HG03175 (cell line): ENCODE measurements at regions not wholly inside any gene's neighbourhood (a gene's known extent, or its start where the extent isn't known, plus 50 kb on each side); places are given as distances from the start of the nearest gene placed in this dataset.
A peak's percentile ranks its signal among the peaks of the same experiment; 100 is the strongest.

Experiments
- ATAC-seq: cut with Tn5 transposase; IDR thresholded peaks from one replicate; pipeline ENCODE4 v1.9.1; 2021; ENCODE audit warnings: mild to moderate bottlenecking, moderate library complexity; ENCODE audit not compliant: unreplicated experiment

DNA sequence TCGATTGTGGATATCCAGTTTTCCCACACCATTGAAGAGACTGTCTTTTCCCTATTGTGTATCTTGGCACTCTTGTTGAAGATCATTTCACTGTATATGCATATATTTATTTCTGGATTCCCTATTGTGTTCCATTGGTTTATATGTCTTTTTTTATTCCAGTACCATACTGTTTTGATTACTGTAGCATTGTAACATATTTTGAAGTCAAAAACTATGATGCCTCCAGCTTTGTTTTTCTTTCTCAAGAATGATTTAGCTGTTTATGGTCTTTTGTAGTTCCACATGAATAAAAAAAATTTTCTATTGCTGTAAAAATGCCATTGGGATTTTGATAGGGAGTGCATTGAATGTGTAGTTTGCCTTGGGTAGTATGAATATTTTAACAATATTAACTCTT lies 128.1 kb upstream of the SLC38A2 start:
- no peak for ATAC-seq

DNA sequence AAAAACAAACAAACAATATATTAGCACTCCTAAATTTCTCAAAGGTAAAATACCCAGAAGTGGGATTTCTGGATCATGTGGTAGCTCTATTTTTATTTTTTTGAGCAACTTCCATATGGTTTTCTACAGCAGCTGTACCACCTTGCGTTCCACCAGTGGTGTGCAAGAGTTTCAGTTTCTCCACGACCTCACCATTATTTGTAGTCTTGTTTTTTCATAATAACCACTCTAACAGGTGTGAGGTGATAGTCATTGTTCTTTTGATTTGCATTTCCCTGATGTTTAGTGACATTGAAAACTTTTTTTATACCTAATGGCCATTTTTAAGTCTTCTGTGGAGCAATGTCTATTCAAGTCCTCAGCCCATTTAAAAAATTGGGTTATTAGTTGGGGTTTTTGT lies 127.3 kb upstream of the SLC38A2 start:
- ATAC-seq, result no peak

DNA sequence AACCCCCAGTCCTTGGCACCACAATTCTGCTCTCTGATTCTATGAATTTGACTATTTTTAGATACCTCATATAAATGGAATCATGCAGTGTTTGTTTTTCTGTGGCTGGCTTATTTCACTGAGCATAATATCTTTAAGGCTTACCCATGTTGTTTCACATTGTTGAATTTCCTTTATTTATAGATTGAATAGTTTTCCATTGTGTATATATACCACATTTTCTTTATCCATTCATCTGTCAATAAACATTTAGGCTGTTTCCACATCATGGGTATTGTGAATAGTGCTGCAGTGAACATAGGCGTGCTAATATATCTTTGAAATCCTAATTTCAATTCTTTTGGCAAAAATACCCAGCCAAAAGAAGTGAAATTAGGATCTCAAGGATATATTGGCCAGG lies 126.7 kb upstream of the SLC38A2 start:
- no peak for ATAC-seq

DNA sequence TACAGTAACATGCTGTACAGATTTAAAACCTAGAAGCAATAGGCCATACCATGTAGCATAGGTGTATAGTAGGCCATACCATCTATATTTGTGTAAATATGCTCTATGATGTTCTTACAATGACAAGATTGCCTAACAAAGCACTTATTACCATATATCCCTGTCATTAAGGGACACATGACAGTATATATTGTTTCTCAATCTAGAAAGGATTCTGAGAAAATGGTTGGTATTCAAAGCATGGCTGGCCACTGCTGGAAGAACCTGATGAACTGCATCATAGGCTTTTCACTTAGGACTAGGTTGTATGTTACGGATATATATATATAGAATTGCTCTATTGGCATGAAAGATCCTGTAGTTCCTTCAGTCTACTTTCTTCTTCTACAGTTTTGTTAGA lies 125.2 kb upstream of the SLC38A2 start:
- ATAC-seq, result no peak

DNA sequence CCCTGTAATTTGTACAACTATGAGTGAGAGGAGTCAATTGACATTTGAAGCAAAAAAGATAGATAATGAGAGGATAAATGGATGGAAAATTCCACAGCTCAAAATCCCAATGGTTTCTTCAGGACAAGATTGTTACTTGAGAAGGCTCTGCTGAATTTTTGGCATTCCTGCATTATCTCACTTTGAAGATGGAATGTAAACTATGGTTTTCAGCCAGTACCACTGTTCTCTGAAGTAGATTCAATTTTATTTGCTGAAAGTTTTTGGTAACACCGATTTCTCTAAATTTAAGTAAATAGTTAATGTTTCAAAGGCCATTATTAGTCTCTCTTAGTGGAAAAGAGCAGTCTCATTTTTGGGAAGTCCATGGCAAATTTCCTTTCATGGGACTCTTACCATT lies 121.9 kb upstream of the SLC38A2 start:
- ATAC-seq, result no peak

DNA sequence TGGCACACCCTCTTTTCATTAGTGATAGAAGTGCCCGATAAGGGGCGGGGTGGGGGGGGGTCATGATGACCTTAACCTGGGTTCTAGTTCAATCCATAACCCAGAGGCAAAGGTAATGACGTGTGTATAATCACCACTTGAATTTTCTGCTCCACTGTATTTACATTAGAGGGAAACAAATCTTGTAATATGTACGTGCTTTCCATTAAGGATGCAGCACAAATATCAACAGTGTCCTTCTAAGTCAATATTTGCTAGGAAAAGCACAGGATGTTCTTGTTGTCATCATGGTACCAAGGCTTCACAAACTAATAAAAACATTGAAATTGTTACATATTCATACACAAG lies 121.2 kb upstream of the SLC38A2 start:
- ATAC-seq, result no peak

DNA sequence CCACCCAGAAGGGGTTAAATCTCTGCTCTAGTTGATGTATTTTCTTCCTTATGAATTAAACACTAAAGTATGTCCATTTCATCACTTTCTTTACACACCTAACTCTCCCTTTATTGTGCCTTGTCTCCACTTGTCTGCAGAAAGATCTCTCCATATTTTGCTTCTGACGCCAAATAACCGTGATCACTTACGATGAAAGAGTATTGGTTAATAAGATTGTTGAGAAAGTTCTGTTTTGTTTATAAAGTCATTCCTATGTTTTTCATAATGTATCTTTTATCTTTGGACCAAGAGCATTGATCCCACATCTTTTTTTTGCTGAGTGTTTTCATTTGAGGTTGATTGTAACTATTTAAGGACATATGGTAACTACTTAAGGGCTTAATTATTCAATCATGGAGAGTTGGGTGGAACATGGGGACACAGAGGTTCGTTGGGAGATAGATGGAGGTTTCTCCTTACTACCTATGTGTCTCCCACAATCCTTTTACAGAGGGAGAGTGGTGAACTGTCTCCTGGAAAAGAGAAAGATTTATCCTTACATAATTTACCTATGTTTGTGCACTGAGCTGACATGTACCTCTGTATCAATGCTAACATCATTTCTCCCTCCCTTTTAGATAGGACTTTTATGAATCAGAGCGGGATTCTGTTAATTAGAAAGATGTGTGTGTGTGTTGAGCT lies 120.7 kb upstream of the SLC38A2 start:
- ATAC-seq, result no peak

DNA sequence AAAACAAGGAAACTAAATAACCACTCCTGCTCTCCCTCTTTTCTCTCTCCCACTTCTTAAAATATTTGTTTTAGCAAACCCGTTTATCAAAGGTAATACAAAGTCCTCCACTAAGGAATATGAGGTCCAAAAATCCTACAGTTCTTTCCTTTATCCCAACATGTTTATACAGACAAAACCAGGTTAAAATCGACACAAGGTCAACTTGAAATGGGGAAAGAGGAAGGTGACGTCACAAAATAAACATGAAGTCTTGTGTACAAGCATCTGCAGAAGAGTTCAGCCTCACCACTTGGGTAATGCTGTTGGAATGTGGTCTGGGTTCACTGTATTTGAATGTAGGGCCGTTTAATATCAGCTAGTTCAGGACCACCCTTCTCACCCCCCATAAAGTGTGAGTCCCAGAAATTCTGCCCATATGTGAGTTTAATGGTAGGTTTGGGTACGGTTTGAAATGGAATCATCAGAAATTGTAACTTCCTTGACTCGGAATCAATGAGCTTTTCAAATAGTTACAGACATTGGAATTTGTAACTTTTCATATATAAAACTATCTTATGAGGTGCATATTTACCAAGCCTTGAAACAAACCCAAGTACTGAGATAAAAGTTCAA lies 120.0 kb upstream of the SLC38A2 start:
- ATAC-seq, result no peak

DNA sequence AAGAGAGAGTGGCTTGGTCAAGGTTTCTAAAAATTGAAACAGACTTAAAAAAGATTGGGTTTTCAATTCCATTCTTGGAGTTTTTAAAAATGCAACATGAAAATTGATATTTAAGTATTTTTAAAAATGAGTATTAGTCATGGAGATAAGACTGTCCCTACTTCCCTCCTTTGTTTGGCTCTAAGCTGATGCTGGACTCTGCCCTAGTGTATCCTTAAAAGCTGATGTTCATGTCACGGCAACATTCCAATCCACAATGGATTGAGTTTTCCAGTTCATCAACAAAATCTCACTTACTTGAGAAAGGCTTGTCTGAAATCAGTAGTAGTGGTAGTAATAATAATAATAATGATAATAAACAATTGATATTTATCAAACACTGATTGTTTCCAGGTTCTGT lies 119.0 kb upstream of the SLC38A2 start:
- no peak for ATAC-seq

DNA sequence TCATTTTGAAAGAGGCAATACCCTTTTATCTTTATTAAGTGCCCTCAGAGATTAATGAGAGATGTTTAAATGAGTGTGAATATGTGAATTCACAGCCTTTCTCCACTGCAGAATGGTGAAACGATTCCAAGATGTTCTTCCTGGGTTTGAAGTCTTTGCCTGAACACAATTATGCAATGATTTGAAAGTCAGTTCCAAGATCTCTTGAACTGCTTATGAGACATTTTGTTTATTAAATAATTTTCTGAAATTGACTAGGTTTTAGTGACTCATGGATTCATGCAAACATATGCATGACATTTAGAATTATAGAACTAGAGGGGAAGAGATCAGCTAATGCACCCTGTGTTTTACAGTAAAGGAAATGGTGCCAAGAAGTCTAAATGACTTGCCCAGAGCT lies 118.1 kb upstream of the SLC38A2 start:
- no peak for ATAC-seq

DNA sequence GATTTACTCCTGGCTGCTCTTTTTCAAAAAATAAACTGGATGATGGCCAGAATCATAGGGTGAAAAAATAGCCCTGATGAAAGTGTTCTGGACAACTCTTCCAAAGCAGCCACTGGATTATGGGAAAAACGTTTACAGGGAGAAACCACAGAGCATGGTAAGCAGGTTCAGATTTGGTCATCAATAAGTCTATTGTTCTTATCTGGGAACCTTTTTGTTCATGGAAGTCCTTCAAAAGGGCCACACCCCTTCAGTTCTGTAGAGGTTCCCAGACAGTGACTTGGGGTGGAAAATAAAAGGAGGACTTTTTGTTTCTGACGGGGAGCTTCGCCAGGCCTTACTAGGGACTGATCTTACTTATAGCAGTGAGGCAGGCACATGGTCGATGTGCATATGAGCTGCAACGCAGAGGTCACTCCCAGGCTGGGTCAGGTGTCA lies 117.4 kb upstream of the SLC38A2 start:
- no peak for ATAC-seq

DNA sequence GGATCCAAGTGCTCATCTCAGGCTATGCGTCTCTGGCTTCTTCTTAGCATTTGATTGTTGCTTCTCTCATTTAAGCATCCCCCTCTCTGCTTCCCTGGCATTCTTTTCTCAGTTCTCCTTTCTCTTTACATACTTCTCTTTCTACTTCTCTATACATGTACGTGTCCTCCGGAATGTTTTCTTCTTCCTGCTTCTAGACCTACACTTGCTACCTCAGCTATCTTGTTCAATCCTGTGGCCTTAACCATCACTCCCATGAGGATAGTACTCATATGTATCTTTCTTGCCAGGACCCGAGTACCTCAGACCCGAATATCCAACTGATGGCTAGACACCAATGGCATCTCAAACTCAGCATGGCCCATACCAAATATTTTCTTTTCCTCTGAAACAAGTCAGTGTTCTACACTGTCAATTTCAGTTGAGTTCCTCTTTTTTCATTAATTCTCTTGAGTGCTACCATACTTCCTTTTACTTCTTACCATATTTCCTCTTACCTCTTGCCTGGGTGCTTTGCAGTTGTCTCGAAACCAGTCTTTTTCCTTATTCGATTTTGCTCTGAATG lies 115.1 kb upstream of the SLC38A2 start:
- peak; percentile 61 for ATAC-seq

DNA sequence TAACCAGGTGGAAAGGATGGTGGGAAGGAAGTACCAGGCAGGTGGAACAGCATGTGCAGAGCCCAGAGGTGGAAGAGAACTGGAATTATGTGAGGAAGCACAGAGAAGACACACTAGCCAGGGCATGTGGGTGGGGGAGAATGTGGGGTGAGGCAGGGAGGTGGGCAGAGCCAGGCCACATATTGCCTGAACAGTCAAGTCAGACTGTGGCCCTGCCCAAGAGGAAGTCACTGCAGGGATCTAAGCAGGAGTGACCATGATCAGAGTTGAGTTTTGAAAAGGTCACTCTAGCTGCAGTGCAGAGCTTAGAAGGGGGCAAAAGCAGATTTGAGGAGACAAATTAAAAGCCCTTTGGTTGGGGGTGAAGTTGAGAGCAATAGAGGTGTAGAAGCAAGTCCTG lies 114.0 kb upstream of the SLC38A2 start:
- no peak for ATAC-seq

DNA sequence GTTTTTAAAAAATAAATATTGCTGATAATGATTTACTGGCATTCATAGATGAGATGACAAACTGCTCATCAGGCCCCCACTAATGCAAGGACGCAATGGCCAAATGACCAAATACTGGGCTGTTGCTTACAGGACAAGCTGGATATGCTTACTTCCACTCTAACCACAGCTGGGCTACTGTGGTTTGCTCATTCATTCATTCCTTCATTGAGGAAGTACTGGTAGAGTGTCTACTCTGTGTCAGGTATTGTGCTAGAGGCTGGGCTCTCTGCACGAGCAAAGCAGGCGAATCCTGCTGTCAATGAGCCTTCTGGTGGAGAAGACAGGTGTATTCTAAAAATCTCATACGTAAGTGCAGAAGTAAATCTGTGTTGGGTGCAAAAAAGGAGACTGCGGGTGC lies 113.3 kb upstream of the SLC38A2 start:
- no peak for ATAC-seq

DNA sequence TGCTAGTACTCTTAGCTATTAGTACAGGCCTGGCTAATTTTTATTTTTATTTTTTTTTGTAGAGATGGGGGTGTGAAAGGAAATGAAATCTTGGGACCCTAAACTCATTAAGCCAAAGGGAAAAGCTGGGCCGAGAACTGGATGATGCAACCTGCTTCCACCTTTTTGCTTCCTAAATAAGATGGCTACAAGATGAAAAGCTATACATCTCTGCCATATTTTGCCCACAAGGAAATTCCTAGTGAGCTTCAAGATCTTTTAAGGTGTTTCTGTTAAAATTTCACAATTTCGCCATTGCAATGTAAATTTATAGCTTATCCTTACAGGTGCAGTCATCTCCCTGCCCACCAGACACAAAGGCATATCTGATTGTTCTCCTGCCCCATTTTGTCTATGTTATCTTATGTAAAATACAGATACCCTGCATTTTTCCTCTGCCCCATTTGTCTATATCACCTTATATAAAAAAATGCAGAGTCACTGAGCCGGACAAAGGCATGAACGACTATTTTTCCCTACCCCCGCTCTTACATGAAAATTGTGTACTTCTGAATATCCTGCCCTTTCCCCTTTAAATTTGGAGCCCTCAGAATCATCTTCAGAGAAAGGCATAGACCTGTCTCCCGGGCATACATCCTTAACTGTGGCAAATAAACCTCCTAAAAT lies 112.0 kb upstream of the SLC38A2 start:
- no peak for ATAC-seq

DNA sequence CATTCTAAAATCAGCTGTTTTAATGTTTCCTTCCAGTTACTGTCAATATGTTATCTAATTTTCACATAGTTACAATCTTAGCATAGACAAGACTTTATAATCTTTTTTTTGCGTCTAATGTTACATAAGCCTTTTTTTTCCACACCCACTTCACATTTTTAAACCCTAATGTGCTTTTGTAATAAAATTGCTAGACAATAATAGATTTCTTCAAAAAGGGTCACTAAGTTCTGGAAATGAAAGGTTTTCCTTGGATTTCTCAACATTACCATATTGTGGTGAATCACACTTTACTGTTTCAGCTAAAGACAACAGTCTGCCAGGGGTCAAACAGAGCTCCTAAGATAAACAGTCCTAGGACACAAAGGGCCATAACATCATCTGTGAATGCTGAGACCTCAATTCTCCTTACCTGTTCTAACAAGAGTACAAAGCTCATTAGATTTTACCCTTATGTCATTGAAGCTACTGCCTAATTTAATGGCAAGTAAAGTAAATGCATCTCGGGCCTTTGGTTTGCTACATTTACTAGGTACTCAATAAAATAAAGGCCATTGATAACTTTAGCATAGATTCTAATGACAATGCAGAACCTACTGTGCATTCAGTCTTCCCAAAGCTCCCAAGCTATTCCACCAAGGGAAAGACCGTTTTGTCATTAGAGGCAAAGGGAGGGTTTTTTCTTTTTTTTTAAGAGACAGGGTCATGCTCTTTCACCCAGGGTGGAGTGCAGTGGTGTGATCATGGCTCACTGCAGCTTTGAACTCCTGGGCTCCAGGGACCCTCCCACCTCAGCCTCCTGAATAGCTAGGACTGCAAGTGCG lies 111.2 kb upstream of the SLC38A2 start:
- ATAC-seq, result no peak

DNA sequence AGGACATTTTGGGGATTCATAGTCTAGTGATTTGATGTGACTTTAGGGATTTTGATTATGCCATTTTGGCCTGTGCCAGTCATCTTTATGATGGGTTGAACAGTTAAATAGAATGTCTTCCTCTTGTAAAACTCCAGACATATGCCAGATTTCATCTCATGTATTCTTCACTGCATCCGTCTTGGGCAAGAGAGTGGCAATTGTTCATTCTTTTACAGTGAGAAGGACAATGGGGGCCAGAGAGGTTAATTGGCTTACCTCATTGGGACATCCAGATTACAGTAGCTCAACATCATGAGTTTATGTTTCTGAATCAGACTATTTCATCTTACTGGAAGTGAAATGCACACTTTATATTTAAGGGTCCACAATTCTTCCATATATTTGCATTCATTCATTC lies 108.2 kb upstream of the SLC38A2 start:
- ATAC-seq, result no peak

DNA sequence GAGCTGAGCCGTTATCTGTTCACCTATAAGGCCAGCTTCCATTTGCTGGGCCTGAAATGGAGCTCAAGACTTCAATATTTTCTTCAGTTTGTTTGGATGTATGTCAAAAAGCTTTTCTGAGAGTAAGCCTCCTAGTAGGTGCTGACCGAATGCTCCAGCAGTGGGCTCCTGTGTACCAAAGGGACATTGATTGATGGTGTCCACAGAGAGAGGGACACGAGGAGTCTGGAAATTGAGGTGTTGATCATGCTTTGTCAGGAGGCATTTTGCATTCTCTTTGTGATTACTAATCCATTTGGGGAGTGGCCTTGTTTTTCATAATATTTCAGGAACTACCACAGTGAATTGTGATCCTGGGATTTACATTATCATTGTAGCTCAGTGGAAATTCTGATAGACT lies 107.7 kb upstream of the SLC38A2 start:
- no peak for ATAC-seq

DNA sequence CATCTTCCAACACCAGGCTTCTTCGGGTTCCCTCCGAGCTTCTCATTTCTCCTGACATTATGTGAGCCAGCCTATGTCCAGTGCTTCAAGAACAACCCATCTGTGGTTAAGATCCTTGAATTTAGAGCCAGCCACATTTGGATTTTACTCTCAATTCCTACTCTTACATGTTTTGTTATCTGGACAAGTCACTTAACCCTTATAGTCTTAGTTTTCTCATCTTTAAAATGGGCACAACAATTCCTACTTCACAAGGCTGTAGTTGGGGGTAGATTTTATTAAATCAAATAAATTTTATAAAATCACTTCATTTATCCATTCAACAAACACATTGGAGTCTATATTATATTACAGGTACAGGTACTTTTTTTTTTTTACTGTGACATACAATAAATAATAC lies 105.5 kb upstream of the SLC38A2 start:
- no peak for ATAC-seq

DNA sequence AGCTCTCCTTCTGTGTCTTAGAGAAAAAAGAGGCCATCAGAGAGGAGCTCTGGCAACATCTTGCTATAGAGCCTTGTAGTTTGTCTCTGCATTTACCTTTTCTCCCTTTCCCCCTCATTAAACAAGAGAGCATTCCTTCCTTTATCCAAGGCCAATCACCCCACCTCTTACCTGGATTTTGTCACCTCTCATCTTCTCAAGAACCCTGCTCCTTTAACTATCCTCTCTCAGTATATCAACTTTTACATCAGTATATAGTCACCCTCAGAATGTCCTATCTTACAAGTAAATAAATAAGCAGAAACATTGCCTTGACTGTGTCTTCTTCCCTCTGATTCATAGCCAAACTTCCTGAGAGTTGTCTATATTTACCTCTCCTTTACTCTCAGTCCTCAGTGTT lies 105.0 kb upstream of the SLC38A2 start:
- ATAC-seq, result no peak

DNA sequence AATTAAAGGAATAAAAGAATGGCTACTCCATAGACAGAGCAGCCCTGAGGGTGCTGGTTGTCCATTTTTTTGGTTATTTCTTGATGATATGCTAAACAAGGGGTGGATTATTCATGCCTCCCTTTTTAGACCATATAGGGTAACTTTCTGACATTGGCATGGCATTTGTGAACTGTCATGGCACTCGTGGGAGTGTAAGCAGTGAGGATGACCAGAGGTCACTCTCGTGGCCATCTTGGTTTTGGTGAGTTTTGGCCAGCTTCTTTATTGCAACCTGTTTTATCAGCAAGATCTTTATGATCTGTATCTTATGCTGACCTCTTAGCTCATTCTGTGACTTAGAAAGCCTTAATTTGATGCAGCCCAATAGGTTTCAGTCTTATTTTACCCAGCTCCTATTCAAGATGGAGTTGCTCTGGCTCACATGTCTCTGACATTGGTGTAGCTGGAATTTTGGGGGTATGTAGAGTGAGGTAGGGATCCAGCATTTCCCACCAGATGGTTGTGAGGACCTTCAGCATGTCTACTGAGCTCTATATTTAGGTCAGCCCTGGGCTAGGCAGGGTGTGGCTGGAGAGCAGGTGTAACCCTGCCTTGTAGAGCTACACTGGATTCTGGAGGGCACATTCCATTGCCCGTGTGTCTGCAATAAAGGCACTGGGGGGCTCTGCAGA lies 103.5 kb upstream of the SLC38A2 start:
- no peak for ATAC-seq
